ENCODE measurements at regions not wholly inside any gene's neighbourhood (a gene's known extent, or its start where the extent isn't known, plus 50 kb on each side); places are given as distances from the start of the nearest gene placed in this dataset.

GRCh38 chr2:6288791-6289190, 576.9 kb downstream of the CMPK2 start:
- TF ChIP-seq CTCF (conservative IDR thresholded peaks at IDR 0.05) (no peak), ZFX (IDR thresholded peaks at IDR 0.05) (no peak)
